ENCODE measurements at regions not wholly inside any gene's neighbourhood (a gene's known extent, or its start where the extent isn't known, plus 50 kb on each side); places are given as distances from the start of the nearest gene placed in this dataset.
"Not testable (repeated sequence)": the region's sequence is repeated elsewhere in the genome, so short reads cannot be mapped to it uniquely, and the experiment has no call there.

GRCh38 chr20:26181364-26181763 is 484.7 kb upstream of the ZNF337 start:
- H3K4me3 Mint-ChIP-seq; H3K27me3 Mint-ChIP-seq; H3K4me1 Mint-ChIP-seq (ENCODE audit: low read depth); POLR2A ChIA-PET; intact Hi-C loops (cut with micrococcal nuclease); DNase-seq; ATAC-seq; CTCF ChIA-PET; H3K9me3 Mint-ChIP-seq; H3K27ac Mint-ChIP-seq; H3K36me3 Mint-ChIP-seq (ENCODE audit: low read depth): not testable (repeated sequence)

GRCh38 chr20:26171875-26172274 is 475.2 kb upstream of the ZNF337 start:
- H3K27me3 Mint-ChIP-seq; CTCF ChIA-PET; H3K27ac Mint-ChIP-seq; H3K36me3 Mint-ChIP-seq (ENCODE audit: low read depth); H3K4me1 Mint-ChIP-seq (ENCODE audit: low read depth); DNase-seq; intact Hi-C loops (cut with micrococcal nuclease); H3K9me3 Mint-ChIP-seq; POLR2A ChIA-PET; ATAC-seq; H3K4me3 Mint-ChIP-seq: not testable (repeated sequence)

- DNase-seq (no peak), ATAC-seq (no peak)
- H3K36me3 Mint-ChIP-seq (ENCODE audit: low read depth), result no peaks in the 10 kb centered on the region
- H3K27me3 Mint-ChIP-seq, result no peaks in the 10 kb centered on the region
- H3K9me3 Mint-ChIP-seq, result no peaks in the 10 kb centered on the region
- TF ChIP-seq CTCF (IDR thresholded peaks at IDR 0.05), result no peak
- H3K4me3 Mint-ChIP-seq, result no peak overlapping the region
- intact Hi-C loops (cut with micrococcal nuclease), result no loop called here
- ChIA-PET POLR2A (no interaction called here), CTCF (no interaction called here)
- H3K27ac Mint-ChIP-seq, result no peak overlapping the region
- no peaks in the 10 kb centered on the region for H3K4me1 Mint-ChIP-seq (ENCODE audit: low read depth)
These were observed 472.9 kb upstream of the ZNF337 start for GRCh38 chr20:26169506-26169905.

- Mint-ChIP-seq H3K27me3 (no peaks in the 10 kb centered on the region), H3K9me3 (no peaks in the 10 kb centered on the region), H3K36me3 (ENCODE audit: low read depth) (no peaks in the 10 kb centered on the region), H3K4me1 (ENCODE audit: low read depth) (no peaks in the 10 kb centered on the region), H3K4me3 (no peak overlapping the region), H3K27ac (no peak overlapping the region)
- DNase-seq (no peak), ATAC-seq (no peak)
- CTCF ChIA-PET, result no interaction called here
- TF ChIP-seq CTCF (IDR thresholded peaks at IDR 0.05), result no peak
- POLR2A ChIA-PET, result no interaction called here
- intact Hi-C loops (cut with micrococcal nuclease), result no loop called here
These were observed 470.8 kb upstream of the ZNF337 start for GRCh38 chr20:26167499-26167898.

GRCh38 chr20:26163890-26164289 is 467.2 kb upstream of the ZNF337 start:
- CTCF ChIA-PET, result no interaction called here
- POLR2A ChIA-PET, result no interaction called here
- intact Hi-C loops (cut with micrococcal nuclease), result no loop called here
- H3K27ac Mint-ChIP-seq, result no peak overlapping the region
- no peaks in the 10 kb centered on the region for H3K36me3 Mint-ChIP-seq (ENCODE audit: low read depth)
- no peak for DNase-seq
- no peak for ATAC-seq
- H3K27me3 Mint-ChIP-seq, result no peaks in the 10 kb centered on the region
- H3K9me3 Mint-ChIP-seq, result no peaks in the 10 kb centered on the region
- H3K4me3 Mint-ChIP-seq, result no peak overlapping the region
- TF ChIP-seq CTCF (IDR thresholded peaks at IDR 0.05), result no peak
- H3K4me1 Mint-ChIP-seq (ENCODE audit: low read depth), result no peaks in the 10 kb centered on the region

GRCh38 chr20:26163151-26163550 is 466.5 kb upstream of the ZNF337 start:
- ATAC-seq; H3K27me3 Mint-ChIP-seq; CTCF ChIA-PET; DNase-seq; H3K9me3 Mint-ChIP-seq; intact Hi-C loops (cut with micrococcal nuclease); H3K4me3 Mint-ChIP-seq; POLR2A ChIA-PET; H3K27ac Mint-ChIP-seq; H3K36me3 Mint-ChIP-seq (ENCODE audit: low read depth); H3K4me1 Mint-ChIP-seq (ENCODE audit: low read depth): not testable (repeated sequence)

GRCh38 chr20:26161741-26162140 is 465.1 kb upstream of the ZNF337 start:
- ATAC-seq; CTCF ChIA-PET; intact Hi-C loops (cut with micrococcal nuclease): not testable (repeated sequence)

GRCh38 chr20:26160916-26161315 is 464.3 kb upstream of the ZNF337 start:
- intact Hi-C loops (cut with micrococcal nuclease), result not testable (repeated sequence)

More at GRCh38 chr20:26161741-26162140, 465.1 kb upstream of the ZNF337 start:
- POLR2A ChIA-PET; H3K4me1 Mint-ChIP-seq (ENCODE audit: low read depth); H3K9me3 Mint-ChIP-seq; H3K4me3 Mint-ChIP-seq; DNase-seq; H3K27ac Mint-ChIP-seq; H3K27me3 Mint-ChIP-seq; H3K36me3 Mint-ChIP-seq (ENCODE audit: low read depth): not testable (repeated sequence)

More at GRCh38 chr20:26160916-26161315, 464.3 kb upstream of the ZNF337 start:
- H3K4me1 Mint-ChIP-seq (ENCODE audit: low read depth); H3K27ac Mint-ChIP-seq; POLR2A ChIA-PET; H3K27me3 Mint-ChIP-seq; ATAC-seq; DNase-seq; CTCF ChIA-PET; H3K4me3 Mint-ChIP-seq; H3K36me3 Mint-ChIP-seq (ENCODE audit: low read depth); H3K9me3 Mint-ChIP-seq: not testable (repeated sequence)

All from activated CD8-positive, alpha-beta T cell treated with anti-CD3 and anti-CD28 coated beads for 36 hours (primary cell).